ENCODE measurements at regions not wholly inside any gene's neighbourhood (a gene's known extent, or its start where the extent isn't known, plus 50 kb on each side); places are given as distances from the start of the nearest gene placed in this dataset.

GRCh38 chr17:22301353-22301745 lies 609.0 kb downstream of the KCNJ18 start:
- DNase-seq (no peak), ATAC-seq (ENCODE audit: insufficient read depth, low FRiP score) (no peak)
- no peaks in the 10 kb centered on the region for H3K36me3 ChIP-seq (ENCODE audit: control insufficient read depth in 4 of 4, insufficient read depth in 4 of 4, low read length in 4 of 4)
- WGBS, 2 donors = 87 to 89% methylated on average over 20 of the region's 20 CpGs
- no peak for TF ChIP-seq CTCF (IDR thresholded peaks at IDR 0.05; ENCODE audit: control extremely low read depth, extremely low read depth)
- H3K27ac ChIP-seq (ENCODE audit: low read depth in 1 of 2, low read length in 1 of 2) = no peak overlapping the region
- H3K9me3 ChIP-seq (ENCODE audit: control insufficient read depth in 4 of 4, insufficient read depth in 3 of 4, low read length in 3 of 4) = peaks cover 0 to 49% (median 11%) of the 10 kb centered on the region in 4 donors
- no peak overlapping the region for H3K4me3 ChIP-seq
- no peaks in the 10 kb centered on the region for H3K4me1 ChIP-seq (ENCODE audit: control insufficient read depth in 5 of 5, insufficient read depth in 5 of 5, low read length in 5 of 5)
- no peak overlapping the region for H3K9ac ChIP-seq (ENCODE audit: insufficient read depth in 1 of 2, low read length in 2 of 2)
- H3K27me3 ChIP-seq (ENCODE audit: control insufficient read depth in 3 of 3, insufficient read depth in 3 of 3, low read length in 2 of 3) = no peaks in the 10 kb centered on the region

- Histone ChIP-seq H3K9ac (ENCODE audit: insufficient read depth in 1 of 2, low read length in 2 of 2) (no peak overlapping the region), H3K27me3 (ENCODE audit: control insufficient read depth in 3 of 3, insufficient read depth in 3 of 3, low read length in 2 of 3) (no peaks in the 10 kb centered on the region), H3K27ac (ENCODE audit: low read depth in 1 of 2, low read length in 1 of 2) (no peak overlapping the region), H3K9me3 (ENCODE audit: control insufficient read depth in 4 of 4, insufficient read depth in 3 of 4, low read length in 3 of 4) (peaks cover 0 to 46% (median 15%) of the 10 kb centered on the region in 4 donors), H3K4me1 (ENCODE audit: control insufficient read depth in 5 of 5, insufficient read depth in 5 of 5, low read length in 5 of 5) (no peaks in the 10 kb centered on the region), H3K36me3 (ENCODE audit: control insufficient read depth in 4 of 4, insufficient read depth in 4 of 4, low read length in 4 of 4) (no peaks in the 10 kb centered on the region), H3K4me3 (no peak overlapping the region)
- ATAC-seq (ENCODE audit: insufficient read depth, low FRiP score) = no peak
- 76 to 85% methylated on average over 12 of the region's 12 CpGs for WGBS, 2 donors
- no peak for DNase-seq
- TF ChIP-seq CTCF (IDR thresholded peaks at IDR 0.05; ENCODE audit: control extremely low read depth, extremely low read depth) = no peak
Observed at GRCh38 chr17:22303096-22303495, 610.8 kb downstream of the KCNJ18 start.

GRCh38 chr17:22303865-22304264 lies 611.5 kb downstream of the KCNJ18 start:
- TF ChIP-seq CTCF (IDR thresholded peaks at IDR 0.05; ENCODE audit: control extremely low read depth, extremely low read depth) = no peak
- H3K4me1 ChIP-seq (ENCODE audit: control insufficient read depth in 5 of 5, insufficient read depth in 5 of 5, low read length in 5 of 5) = no peaks in the 10 kb centered on the region
- no peaks in the 10 kb centered on the region for H3K36me3 ChIP-seq (ENCODE audit: control insufficient read depth in 4 of 4, insufficient read depth in 4 of 4, low read length in 4 of 4)
- ATAC-seq (ENCODE audit: insufficient read depth, low FRiP score) (no peak), DNase-seq (no peak)
- no peaks in the 10 kb centered on the region for H3K27me3 ChIP-seq (ENCODE audit: control insufficient read depth in 3 of 3, insufficient read depth in 3 of 3, low read length in 2 of 3)
- H3K9me3 ChIP-seq (ENCODE audit: control insufficient read depth in 4 of 4, insufficient read depth in 3 of 4, low read length in 3 of 4) = peaks cover 0 to 43% (median 15%) of the 10 kb centered on the region in 4 donors
- 86 to 91% methylated on average over 12 of the region's 12 CpGs for WGBS, 2 donors
- no peak overlapping the region for H3K27ac ChIP-seq (ENCODE audit: low read depth in 1 of 2, low read length in 1 of 2)
- H3K9ac ChIP-seq (ENCODE audit: insufficient read depth in 1 of 2, low read length in 2 of 2) = no peak overlapping the region
- no peak overlapping the region for H3K4me3 ChIP-seq

GRCh38 chr17:22304667-22305303 lies 612.5 kb downstream of the KCNJ18 start:
- ATAC-seq (ENCODE audit: insufficient read depth, low FRiP score) (no peak), DNase-seq (no peak)
- 88 to 89% methylated on average over 31 of the region's 31 CpGs for WGBS, 2 donors
- H3K27ac ChIP-seq (ENCODE audit: low read depth in 1 of 2, low read length in 1 of 2) = no peak overlapping the region
- no peaks in the 10 kb centered on the region for H3K4me1 ChIP-seq (ENCODE audit: control insufficient read depth in 5 of 5, insufficient read depth in 5 of 5, low read length in 5 of 5)
- no peak for TF ChIP-seq CTCF (IDR thresholded peaks at IDR 0.05; ENCODE audit: control extremely low read depth, extremely low read depth)
- H3K9me3 ChIP-seq (ENCODE audit: control insufficient read depth in 4 of 4, insufficient read depth in 3 of 4, low read length in 3 of 4) = peaks cover 0 to 40% (median 11%) of the 10 kb centered on the region in 4 donors
- H3K36me3 ChIP-seq (ENCODE audit: control insufficient read depth in 4 of 4, insufficient read depth in 4 of 4, low read length in 4 of 4) = no peaks in the 10 kb centered on the region
- no peaks in the 10 kb centered on the region for H3K27me3 ChIP-seq (ENCODE audit: control insufficient read depth in 3 of 3, insufficient read depth in 3 of 3, low read length in 2 of 3)
- H3K9ac ChIP-seq (ENCODE audit: insufficient read depth in 1 of 2, low read length in 2 of 2) = no peak overlapping the region
- no peak overlapping the region for H3K4me3 ChIP-seq
